ENCODE measurements at regions not wholly inside any gene's neighbourhood (a gene's known extent, or its start where the extent isn't known, plus 50 kb on each side); places are given as distances from the start of the nearest gene placed in this dataset.

GRCh38 chr16:10252155-10252554 is 69.9 kb upstream of the GRIN2A start:
- TF ChIP-seq SUZ12 (IDR thresholded peaks at IDR 0.05; ENCODE audit: extremely low read depth, insufficient read depth, insufficient read length): no peak
- TF ChIP-seq ZNF274 (IDR thresholded peaks at IDR 0.05; ENCODE audit: low read depth, low read length): no peak
- no peak for TF ChIP-seq YY1 (IDR thresholded peaks at IDR 0.05; ENCODE audit: insufficient read depth, insufficient read length)

Data from NT2/D1 (cell line).